ENCODE measurements at regions not wholly inside any gene's neighbourhood (a gene's known extent, or its start where the extent isn't known, plus 50 kb on each side); places are given as distances from the start of the nearest gene placed in this dataset.
"Not testable (repeated sequence)": the region's sequence is repeated elsewhere in the genome, so short reads cannot be mapped to it uniquely, and the experiment has no call there.

DNA sequence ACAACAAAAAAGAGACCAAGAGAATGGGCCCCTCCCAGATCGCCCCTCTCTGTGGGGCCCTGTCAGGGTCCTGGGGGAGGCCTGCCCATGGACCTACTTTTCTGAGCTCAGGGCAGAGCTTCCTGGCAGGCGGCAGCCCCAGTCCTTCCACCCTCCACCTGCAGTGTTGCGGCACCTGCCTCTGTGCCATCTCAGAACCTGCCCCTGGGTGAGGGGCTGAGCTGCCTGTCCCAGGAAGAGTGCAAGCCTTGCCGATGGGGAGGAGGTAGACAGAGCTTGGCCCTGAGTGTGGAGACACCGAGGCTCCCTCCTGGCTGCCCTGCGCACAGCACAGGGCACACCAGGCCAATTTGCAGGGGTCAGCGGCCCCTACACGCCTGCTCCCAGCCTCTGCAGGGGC lies 67.5 kb downstream of the UNCX start:
- DNase-seq (ENCODE audit: low read depth in 3 of 3), result no peak

DNA sequence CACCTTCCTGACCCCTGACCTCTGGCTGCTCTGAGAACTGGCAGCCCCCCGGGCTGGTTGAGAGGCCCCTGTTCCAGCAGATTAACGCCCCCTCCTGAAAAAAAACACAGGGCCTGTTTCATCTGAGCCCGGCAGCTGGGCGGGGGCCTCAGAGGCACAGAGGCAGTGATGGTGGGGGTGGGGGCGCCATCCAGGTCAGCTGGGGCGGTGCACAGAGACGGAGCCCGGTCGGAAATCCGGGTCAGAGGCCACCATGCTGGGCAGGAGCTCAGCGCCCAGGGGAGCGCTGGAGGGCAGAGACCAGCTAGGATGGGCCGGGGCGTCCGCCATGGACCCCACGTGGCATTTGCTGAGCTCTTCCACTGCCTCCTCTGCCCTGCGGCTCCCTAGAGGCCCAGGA lies 68.0 kb downstream of the UNCX start:
- no peak for DNase-seq (ENCODE audit: low read depth in 3 of 3)

DNA sequence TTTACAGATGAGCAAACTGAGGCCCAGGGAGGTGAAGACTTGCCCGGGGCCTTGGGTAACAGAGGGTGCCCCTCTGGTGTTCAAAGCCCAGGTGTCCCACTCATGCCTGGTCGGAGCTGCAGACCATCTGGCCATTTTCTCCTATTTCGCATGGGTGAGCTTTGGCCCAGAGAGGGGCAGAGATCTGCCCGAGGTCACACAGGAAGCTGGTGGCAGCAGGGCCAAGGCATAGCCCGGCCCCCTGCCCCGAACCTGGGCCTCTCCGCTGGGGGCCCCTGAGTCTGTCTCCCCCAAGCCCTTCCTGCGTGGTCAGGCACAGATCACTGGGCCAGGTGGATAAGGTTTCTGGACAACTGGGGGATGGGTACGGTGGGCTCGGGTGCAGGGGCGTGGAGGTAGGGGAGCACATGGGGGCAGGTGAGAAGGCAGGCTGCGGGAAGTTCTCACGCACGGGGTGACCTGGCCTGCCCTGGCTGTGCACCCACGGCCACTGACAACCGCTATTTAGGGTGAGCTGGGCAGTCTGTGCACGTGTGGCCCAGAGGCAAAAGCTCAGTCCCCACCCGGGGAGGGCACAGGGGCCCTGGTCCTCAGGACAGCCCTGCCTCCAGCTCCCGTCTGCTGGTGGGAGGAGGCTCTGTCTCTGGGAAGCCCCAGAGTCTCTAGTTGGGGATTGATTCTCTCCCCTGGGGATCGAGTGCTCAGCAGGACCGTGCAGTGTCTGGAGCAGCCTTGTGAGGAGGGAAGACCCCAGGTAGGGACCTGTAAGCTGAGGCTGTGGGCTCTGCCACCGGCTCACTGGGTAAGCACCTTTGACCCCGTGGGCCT lies 68.6 kb downstream of the UNCX start:
- DNase-seq (ENCODE audit: low read depth in 3 of 3), result no peak

DNA sequence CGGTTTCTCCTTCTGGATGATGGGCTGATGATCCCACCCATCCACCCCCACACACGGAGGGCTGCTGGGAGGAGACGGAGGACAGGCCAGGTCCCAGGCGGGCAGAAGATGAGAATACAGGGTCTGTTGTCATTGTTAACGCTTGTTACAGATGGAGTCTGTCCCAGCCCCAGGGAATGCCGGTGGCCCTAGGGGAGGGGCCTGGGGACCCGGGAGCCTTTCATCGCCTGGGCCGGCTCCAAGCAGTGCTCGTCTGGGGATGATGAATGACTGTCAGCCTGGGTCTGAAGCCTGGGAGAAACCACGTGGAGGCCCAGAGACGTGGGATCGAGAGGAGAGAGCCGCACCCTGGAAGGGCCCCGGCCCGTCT lies 69.2 kb downstream of the UNCX start:
- DNase-seq (ENCODE audit: low read depth in 3 of 3), result no peak

DNA sequence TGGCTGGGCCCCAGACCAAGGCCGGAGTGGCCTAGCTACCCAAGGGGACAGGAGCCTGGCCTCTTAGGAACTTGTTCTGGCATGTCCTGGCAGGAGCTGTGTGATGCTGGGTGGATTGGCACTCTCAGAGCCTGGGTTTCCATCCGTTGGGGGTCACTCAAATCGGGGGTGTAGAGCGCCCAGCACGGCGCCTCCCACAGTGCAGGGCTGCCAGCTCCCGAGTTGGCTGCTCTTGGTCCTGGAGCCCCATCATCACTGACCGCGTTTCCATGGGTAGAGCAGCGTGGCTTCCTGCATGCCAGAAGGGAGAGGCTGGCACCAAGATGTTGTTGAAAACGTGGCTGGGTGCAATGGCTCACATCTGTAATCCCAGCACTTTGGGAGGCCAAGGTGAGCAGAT lies 70.3 kb downstream of the UNCX start:
- no peak for DNase-seq (ENCODE audit: low read depth in 3 of 3)

DNA sequence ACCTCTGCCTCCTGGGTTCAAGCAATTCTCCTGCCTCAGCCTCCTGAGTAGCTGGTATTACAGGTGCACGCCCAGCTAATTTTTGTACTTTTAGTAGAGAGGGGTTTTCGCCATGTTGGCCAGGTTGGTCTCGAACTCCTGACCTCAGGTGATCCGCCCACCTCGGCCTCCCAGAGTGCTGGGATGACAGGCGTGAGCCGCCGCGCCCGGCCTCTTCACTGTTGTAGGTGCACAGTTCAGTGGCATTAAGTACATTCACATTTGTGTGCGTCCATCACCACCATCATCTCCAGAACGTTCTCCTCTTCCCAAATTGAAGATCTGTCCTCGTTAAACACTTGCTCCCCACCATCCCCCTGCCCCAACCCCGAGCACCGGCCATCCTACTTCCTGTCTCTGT lies 71.3 kb downstream of the UNCX start:
- DNase-seq (ENCODE audit: low read depth in 3 of 3), result not testable (repeated sequence)

DNA sequence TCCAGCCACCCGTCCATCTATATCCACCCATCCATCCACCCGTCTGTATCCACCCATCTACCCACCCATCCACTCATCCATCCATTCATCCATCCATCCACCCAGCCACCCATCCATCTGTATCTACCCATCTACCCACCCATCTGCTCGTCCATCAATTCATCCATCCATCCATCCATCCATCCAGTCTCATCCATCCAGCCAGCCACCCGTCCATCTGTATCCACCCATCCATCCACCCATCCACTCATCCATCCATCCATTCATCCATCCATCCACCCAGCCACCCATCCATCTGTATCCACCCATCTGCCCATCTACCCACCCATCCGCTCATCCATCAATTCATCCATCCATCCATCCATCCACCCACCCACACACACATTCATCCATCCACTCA lies 73.2 kb downstream of the UNCX start:
- no peak for DNase-seq (ENCODE audit: low read depth in 3 of 3)

DNA sequence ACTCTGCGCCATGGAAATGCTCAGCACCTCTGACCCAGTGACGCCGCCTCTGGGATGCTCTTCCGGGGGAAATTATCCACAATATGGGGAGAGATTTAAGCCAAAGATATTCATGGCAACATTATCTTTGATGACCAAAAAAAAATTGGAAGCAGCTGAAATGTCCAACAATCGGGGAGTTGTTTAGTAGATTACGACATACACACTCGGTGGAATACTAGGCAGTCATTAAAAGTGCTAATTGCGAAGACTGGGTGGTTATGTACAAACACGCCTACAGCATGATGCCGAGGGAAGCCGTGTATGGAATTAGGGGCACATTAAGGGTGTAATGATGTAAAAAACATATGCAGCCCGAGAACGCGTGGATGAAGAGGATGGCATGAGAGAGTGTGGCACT lies 75.2 kb downstream of the UNCX start:
- DNase-seq (ENCODE audit: low read depth in 3 of 3), result no peak

DNA sequence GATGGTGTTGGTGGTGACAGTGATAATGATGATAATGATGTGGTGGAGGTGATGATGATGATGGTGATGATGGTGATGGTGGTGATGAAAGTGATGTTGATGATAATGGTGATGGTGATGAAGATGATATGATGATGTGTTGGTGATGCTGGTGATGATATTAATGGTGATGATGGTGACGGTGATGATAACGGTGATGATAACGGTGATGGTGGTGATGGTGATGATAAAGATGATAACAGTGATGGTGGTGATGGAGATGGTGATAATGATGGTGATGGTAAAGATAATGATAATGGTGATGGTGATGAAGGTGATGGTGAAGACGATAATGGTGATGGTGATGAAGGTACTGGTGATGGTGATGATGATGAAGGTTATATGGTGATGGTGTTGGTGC lies 76.6 kb downstream of the UNCX start:
- DNase-seq (ENCODE audit: low read depth in 3 of 3), result no peak

DNA sequence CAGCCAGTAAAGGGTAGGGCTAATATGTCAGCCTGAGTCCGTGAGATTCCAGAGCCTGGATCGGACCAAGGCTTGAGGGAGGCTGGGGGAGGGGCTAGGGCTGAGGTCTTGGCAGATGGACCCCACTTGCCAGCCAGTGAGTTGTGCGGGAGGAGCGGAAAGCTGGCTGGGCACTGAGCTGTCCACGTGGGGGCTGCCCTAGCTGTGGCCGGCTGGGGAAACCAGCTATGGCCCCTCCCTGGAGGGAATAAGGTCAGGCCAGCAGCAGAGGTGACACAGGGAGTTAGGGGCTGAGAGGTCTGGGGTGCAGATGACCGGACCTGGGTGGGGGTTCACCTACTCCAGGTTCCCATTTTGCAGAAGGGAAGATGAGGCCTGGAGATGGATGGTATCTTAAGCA lies 77.3 kb downstream of the UNCX start:
- DNase-seq (ENCODE audit: low read depth in 3 of 3), result no peak

DNA sequence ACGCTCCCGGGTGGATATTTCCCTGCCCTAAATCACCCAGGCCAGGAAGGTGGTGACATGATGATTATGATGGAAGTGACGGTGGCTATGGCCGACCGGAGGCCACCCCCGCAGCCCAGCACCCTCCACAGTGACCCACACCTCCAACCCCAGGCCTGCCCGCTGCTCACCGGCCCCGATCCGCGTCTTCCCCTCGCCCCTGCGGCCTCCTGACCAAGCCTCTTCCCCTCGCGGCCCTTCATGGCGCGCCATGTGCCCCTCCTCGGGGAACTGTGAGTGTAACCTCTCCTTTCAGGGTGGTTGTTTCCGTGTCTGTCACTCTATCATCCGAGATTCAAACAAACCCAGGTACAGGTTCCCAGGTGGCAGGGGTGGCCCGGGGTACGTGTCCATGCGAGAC lies 78.3 kb downstream of the UNCX start:
- DNase-seq (ENCODE audit: low read depth in 3 of 3), result no peak

DNA sequence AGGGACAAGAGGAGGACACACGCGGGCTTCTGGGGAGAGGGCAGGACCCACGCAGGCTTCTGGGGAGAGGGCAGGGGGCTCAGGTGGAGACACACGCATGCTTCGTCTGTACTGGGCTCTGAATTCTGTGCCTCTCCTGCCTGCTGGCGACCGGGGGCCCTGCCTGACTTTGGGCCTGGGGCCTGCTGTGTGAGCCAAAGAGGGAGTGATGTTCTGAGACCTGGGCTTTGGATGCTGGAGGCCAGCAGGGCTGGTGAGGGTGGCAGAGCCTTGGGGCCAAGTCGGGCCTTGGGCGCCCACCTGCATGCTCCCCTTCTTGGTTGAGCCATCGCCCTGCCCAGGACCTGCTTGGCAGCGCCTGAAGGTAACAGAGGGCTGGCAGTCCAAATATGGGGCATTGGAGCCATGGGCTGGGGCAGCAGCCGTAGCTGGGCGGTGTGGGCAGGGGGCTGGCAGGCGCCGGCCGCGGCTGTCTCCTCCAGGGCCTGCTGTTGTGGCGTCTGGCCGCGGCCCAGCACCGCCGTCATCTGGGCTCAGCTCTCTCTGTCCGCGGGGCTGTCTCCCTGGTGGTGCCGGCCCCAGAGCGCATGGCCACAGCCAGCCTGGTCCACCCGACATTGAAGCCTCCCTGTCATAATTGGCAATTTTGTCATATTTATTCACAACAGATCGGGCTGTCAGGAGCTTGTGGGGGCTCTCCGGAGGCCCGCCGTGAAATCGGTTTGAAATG lies 78.9 kb downstream of the UNCX start:
- no peak for DNase-seq (ENCODE audit: low read depth in 3 of 3)

DNA sequence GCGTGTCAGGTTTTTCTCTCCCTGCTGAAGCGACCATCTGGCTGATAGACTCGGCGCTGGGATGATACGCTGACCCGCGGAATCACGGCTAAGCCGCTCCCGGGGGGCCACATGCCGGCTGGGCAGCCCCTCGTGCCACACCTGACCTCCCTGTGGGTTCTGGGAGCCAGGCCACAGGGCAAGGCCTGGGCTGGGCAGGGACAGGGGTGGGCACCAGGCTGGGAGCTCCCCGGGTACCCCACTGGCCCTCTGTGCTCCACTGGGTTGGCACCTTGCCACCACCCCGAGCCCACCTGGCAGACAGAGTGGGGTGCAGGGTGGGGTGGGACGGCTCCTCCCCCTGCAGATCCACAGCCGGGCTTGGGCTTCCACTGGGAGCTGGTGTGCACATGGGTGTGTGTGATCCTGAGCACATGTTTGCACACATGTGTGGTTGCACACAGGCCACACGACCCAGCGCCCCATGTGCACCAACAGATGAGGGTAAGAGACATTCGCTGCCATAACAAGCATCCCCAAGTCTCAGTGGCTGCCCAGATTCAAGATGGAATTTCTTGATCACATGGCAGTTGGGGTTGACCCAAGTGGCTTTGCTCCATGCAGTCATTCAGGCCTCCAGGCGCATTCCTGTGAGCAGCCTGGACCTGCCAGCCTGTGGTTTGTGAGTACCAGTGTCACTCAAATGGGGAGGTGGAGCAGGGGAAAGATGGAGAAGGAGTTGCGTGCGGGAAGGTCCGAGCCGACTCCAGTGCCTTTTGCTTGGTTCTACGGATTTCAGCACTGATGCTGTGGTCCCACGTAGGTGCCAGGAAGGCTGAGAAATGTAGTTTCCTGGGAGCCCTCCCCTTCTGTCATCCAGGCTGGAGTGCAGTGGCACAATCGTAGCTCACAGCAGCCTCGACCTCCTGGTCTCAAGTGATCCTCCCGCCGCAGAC lies 79.7 kb downstream of the UNCX start:
- no peak for DNase-seq (ENCODE audit: low read depth in 3 of 3)

DNA sequence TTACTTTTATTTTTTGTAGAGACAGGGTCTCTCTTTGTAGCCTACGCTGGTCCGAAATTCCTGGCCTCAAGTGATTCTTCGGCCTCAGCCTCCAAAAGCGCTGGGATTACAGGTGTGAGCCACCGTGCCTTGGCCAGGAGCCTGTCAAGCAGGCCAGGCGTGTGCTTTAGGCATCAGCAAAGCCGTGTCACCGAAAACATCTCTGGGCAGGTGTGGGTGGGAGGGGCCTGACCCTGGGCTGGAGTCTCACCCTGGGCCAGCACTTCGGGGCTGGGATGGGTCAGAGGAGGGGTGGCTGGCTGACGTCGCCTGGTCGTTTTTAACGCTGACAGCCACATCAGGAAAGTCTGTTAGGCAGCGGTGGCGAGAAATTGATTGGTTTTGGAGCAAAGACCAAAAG lies 80.9 kb downstream of the UNCX start:
- DNase-seq (ENCODE audit: low read depth in 3 of 3), result no peak

DNA sequence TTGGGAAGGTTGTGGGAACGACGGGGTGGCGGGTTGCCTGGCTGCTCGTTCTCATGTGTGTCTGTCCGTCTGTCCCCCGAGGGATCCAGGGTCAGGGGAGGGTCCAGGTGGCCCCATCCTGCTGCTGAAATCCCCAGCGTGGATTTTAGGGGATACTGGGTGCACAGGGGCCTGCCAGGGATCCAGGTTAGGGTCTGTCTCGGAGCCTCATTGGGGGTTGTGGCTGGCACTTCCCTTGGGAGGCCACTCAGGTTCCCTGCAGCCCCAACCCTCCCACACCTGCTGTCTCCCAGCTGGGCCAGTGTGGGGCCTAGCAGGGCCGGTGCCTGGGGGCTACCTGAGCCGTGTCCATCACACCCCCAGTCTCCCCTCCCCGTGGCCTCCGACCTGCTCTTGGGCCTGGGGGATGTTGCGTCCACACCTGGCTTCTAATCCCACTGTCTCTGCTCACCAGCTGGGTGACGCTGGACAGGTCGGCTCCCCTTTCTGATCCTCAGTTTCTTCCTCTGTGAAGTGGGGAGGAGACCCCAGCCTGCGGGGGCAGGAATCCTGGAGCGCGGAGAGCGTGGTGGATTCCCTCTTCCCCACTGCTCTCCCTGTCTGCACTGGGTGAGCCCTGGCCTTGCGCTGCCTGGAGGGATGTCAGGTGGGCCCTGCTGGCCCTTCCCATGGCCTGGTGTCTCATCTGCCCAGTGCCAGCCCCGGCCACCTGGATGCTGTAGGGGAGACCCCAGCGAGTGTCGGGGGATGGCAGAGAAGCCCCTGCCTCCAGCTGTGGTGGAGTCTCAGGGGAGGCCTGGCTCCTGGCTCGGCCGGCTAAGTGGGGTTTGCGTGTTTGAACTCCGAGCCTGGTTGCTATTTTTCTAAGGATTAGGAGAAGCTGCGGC lies 81.6 kb downstream of the UNCX start:
- DNase-seq (ENCODE audit: low read depth in 3 of 3), result no peak

DNA sequence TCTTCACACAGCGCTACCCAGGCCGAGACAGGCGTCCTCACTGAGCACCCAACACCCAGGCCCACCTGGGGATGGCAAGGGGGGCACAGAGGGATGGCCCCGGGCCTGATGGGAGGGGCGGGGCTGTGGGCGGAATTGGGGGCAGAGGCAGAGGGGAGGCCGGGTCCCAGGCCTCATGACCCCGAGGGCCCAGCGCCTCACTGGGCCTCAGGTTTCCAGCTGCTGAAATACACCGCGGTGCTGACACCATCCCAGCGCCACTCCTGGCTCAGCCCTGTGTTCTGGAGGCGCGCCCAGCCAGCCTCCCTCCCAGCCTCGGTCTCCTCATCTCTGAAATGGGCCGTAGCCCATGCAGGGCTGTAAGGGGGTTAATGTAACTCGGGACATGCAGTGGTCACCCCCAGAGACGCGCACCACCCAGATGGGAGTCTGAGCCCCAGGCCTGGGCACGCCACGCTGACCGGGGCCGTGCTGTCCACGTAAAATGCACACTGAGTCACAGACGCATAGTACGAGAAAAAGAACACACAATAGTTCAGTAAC lies 82.3 kb downstream of the UNCX start:
- DNase-seq (ENCODE audit: low read depth in 3 of 3), result no peak

DNA sequence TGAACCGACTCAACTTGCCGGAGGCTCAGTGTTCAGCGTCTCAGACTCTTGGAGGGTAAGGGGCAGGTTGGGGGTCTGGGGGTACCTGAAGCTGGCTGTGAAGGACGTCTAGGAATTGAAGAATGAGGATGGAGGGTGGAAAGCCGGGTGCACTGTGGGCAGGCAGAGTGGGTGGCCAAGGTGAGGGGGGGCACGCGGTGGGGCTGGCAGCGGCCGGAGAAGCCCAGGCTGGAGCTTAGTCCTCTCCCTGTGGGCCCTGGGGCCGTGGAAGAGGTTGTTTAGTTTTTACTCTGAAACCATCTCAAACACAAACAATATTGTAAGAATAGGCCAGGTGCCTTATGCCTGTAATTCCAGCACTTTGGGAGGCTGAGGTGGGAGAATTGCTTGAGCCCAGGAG lies 83.4 kb downstream of the UNCX start:
- no peak for DNase-seq (ENCODE audit: low read depth in 3 of 3)

DNA sequence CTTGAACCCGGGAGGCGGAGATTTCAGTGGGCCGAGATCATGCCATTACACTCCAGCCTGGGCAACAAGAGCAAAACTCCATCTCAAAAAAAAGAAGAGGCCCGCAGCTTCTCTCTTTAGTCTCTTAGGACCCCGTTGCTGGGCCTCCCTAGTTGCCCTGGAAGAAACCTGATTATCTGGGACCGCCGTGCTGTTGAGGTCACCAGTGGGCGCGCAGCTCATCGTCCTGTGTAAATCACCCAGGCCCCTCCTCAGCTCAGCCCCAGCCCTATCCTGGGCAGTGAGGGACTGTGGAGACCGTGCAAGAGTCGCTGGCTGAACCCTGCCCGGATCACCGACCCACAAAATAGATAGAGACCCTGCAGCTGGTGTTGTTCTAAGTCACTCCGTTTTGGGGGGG lies 85.0 kb downstream of the UNCX start:
- DNase-seq (ENCODE audit: low read depth in 3 of 3), result no peak

DNA sequence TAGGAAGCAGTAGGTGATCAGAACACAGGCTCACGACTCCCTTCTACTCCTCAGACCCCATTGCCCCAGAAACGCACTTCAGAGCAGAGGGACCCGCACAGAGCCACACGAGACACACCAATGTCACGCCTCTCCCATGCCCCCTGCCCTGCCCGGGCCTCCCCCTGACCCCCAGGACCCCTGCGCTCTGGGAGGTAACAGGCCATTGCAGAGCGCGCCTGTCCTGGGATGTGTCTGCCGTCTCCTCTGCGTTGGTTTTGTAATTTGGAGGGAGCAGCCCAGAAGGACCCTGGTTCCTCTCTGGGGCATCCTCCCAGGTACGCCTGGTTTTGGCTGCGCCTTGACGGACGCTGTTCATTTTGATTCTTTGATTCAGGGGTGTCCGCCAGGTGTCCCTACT lies 85.4 kb downstream of the UNCX start:
- DNase-seq (ENCODE audit: low read depth in 3 of 3), result no peak

DNA sequence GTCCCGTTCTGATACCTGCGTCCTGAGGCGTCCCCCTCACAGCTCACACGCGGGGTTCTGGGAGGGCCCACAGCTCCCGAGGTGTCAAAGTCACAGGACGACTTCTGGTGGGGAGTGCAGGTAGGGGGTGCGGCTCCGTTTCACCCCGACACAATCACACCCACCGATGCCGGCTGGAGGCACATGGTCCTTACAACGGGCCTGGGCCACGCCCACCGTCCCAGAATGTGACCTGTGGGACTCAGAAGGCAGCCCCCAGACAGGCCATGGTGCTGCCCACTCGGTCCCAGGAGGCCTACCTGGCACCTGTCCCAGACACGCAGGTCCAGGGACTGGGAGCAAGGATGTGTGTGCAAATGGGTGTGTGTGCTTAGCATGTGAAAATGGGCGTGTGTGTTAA lies 86.0 kb downstream of the UNCX start:
- DNase-seq (ENCODE audit: low read depth in 3 of 3), result no peak

DNA sequence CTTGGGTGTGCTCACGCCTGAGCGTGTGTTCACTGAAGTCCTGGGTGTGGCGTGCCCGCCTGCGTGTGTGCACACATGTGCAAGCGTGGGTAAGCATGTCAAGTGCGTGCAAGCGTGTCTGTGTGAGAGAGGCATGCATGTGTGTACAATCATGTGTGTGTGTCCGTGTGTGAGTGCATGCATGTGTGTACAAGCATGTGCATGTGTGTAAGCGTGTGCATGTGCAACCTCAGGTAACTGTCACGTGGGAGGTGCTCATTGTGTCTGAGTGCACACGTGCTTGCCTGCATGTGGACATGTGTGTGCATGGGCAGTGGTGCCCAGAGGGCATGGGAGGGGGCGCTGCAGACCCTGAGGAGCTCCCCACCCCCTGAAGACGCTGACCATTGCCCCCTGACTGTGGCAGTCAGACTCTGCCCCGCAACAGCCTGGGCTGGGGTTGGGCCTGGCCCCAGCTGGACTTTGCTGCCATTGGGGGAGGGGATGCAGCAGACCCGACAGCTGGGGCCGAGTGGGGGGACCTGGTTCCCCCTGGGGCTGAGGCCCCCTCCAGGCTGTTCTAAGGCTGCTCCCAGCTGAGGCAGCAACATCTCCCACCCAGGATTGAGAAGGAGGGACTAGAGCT lies 88.1 kb downstream of the UNCX start:
- no peak for DNase-seq (ENCODE audit: low read depth in 3 of 3)
